GM21528 (cell line): ENCODE measurements at regions not wholly inside any gene's neighbourhood (a gene's known extent, or its start where the extent isn't known, plus 50 kb on each side); places are given as distances from the start of the nearest gene placed in this dataset.
"Not testable (repeated sequence)": the region's sequence is repeated elsewhere in the genome, so short reads cannot be mapped to it uniquely, and the experiment has no call there.

Experiments
- ATAC-seq: cut with Tn5 transposase; IDR thresholded peaks from one replicate; pipeline ENCODE4 v1.9.1; 2021; ENCODE audit warnings: mild to moderate bottlenecking, moderate library complexity; ENCODE audit not compliant: unreplicated experiment, low FRiP score

DNA sequence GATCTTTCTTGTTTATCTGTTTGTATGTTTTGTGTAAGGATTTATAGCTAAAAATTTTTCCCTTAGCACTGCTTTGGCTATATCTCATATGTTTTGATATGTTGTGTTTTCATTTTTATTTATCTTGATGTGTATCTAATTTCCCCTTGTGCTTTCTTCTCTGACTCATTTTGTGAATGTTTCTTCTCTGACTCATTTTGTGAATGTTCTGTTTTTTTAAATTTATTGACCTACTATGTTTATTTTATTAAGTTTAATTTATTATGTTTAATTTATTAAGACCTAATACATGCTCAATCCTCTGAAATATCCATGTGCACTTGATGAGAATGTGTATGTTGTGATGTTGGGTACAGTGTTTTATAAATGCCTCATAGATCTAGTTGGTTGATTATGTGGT is 793.5 kb upstream of the CADM2 start:
- ATAC-seq = no peak

DNA sequence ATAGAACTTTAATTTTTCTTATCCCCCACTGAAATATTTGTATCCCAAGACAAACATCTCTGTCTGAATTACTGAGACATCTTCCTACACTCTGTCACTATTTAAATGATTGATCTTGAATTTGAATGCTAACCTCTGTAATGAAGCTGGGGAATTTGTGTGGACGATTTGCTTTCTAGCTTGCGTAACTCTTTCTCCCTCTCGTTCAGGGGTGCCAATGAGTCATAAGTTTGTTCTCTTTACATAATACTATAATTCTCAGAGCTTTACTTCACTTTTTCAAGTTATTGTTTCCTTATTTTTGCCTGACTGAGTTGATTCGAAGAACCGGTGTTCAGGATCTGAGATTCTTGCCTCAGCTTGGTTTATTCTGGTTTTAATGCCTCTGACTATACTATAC is 783.3 kb upstream of the CADM2 start:
- no peak for ATAC-seq

DNA sequence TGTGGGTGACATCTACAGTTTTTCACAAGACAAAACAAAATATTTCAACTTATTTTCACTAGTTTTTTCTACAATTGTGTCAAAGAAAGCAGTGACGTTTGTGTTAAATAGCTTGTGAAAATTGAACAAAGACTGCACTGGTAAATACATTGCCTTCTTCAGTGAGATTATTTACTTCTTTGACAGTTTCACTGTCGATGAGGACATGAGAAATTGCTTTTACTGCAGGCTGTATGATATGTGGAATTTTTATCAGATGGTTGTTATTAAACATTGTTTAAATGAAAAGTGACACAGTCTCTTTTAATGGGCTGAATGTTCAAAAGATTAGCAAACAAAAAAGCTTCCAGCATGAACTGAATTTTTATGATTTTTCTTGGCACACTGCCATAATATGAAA is 773.9 kb upstream of the CADM2 start:
- ATAC-seq = no peak

DNA sequence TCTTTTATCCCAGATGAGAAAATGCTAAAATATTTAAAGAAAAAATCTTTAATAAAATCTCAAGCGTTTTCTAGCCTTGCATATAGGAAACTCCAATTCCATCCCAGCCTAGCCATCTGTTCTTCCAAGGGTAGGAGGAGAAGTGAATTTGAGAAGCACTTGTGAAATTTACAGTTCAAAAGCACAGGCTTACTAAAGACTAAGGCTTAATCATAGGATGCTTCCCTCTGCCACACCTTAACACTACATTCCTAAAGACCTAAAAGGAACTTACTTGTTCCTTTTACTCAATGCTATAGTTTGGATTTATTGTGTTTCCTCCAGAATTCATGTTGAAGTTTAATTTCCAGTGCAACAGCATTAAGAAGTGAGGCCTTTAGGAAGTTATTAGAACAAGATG is 764.8 kb upstream of the CADM2 start:
- no peak for ATAC-seq

DNA sequence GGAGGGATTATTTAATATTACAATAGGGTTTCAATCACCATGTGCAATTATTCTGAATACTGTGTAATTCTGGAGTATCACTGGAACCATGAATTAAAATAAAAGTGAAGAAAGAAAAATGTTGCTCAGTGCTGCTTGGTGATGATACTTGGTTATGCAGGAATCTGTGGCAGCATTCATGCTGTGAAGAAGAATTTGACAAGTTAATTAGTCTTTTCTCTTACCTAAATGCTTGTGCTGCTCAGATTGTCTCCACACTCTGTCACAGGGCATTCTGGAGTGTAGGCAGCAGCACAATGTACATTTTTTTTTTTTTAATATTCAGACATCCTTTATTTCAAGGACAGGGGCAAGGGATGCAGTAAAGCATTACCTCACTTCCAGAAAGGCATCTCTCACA is 749.3 kb upstream of the CADM2 start:
- no peak for ATAC-seq

DNA sequence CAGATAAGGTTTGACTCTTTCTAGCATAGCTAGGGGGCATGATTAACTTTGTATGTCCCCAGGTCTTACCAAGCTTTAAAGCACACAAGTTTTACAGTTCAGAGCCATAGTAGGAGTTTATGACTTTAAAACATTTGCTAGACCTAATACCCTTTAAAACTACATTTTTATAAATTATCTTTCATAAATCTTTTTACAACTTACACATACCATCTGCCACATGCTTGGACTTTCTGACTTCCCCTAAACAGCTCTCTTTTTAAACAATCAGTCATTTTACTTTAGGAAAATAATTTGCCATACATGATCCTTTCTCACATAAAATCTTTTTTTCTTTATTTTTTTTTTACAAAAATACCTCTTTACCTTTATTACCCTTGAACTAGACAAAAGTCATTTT is 735.3 kb upstream of the CADM2 start:
- no peak for ATAC-seq

DNA sequence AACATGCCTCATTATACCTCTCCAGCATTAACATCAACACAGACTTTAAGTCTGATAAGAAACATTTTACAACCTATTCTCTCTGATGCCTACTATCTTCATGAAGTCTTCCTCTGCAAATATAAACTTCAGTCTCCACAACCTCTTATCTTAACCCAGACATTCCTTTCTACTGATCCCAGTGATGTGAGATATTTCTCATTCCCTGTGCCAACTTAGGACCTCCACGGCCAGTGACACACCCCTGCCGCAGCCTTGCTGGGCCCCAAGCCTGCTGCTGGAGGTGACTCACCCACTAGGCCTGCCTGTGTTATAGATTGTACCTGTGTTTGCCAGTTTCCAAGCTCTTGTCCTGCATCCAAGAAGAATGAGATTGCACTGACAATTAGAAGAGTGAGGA is 734.5 kb upstream of the CADM2 start:
- ATAC-seq = no peak

DNA sequence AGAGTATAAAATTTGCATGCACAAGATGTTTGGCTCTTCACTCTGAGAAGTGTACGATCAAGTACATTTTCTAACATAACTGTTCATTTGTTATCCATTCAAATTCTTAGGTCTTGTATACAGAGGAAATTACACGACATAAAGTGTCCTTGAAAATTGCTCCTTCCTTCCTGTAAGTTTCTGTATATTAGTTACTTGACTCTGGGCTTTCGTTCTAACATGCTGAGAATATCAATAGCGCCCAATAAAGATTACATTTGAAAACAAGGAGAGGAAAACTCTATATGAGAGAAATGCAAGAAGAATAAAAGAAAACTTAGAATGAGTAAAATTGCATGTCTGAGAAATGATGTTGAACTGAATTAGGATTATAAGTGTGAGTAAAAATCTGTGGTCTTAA is 722.5 kb upstream of the CADM2 start:
- no peak for ATAC-seq

DNA sequence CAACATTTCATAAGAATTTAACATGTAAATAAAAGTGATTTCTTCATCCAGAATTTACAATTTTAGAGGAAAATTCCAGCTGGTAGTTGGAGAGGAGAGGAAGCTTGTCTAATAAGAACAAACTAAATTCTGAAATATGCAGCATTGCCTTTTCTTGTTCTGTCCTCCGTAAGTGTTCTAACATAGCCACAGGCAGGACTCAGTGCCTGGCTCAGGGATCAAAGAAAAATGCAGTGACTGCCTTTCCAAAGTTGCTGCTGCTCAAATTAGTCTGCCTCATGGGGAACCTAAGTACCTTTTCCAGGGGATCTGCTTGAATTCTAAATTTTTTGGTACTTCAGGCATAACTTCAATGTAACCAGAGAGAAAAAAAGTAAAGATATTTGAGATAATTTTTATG is 713.0 kb upstream of the CADM2 start:
- no peak for ATAC-seq

DNA sequence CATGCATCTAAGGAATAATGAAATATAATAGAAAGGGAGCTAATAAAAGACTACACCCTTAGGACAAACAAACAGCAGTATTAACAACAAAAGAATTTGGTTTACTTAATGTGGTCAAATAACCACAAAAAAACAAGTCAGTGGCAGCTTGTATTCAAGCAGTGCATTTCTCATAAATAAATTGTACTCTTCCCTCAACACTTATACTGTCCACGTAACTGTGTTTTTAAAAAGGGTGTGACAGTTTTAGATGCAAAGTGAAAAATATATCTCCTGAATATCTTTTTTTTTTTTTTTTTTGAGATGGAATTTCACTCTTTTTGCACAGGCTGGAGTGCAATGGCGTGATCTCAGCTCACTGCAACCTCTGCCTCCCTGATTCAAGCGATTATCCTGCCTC is 698.2 kb upstream of the CADM2 start:
- ATAC-seq = no peak

DNA sequence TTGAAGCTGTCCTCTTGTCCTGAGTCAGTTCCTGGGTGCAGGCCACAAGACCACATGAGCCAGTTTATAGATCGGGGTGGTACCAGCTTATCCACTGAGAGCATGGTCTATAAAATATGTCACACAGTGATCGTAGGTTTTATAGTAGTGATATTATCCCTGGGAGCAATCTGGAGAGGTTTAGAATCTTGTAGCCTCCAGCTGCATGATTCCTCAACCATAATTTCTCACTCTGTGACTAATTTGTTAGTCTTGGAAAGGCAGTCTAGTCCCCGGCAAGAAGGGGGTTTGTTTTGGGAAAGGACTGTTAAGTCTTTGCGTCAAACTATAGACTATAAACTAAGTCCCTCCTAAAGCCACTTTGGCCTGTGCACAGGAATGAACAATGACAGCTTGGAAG is 693.0 kb upstream of the CADM2 start:
- no peak for ATAC-seq

DNA sequence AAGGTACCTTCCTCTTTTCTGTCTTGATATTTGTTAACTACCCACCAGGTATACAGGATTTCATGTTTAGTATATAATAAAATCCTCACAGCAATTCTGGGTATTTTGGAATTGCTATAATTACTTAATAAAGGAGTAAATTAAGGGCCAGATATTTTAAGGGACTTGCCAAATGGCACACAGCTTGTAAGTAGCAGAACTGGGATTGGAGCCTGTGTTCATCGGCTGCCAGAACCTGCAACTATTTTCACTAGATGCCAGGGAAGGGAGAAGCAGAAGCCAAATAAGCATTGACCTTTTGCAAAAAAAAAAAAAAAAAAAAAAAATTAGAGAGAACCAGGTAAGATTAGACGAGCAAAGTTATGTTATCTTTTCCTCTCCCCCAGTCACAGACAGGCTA is 683.3 kb upstream of the CADM2 start:
- no peak for ATAC-seq

DNA sequence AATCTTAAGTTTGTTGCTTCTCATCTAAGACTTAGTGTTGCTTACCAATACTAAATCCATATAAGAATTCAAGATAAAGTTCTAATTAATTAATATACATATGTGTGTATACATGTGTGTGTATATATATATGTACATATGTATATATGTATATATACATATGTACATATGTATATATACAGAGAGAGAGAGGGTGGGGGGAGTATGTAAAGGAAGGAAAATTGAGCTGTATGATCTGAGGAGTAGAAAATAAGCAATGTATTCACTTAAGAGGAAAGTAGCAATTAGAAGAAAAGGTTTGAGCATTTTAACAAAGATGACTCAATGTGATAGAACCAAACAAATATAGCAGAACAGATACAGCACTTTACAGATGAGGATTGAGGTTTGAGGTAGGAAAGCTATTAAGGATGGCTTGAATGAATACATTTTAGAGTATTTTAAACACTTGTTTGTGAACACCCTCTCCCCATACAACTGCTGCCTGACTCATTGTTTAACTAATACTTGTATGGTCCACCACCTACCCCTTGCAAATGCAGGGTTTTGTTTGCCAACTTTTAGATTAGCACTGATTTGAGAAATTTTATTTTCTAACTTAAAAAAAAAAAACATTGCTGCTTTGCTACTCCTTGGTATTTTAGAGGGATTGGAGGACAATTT is 681.1 kb upstream of the CADM2 start:
- ATAC-seq = no peak

DNA sequence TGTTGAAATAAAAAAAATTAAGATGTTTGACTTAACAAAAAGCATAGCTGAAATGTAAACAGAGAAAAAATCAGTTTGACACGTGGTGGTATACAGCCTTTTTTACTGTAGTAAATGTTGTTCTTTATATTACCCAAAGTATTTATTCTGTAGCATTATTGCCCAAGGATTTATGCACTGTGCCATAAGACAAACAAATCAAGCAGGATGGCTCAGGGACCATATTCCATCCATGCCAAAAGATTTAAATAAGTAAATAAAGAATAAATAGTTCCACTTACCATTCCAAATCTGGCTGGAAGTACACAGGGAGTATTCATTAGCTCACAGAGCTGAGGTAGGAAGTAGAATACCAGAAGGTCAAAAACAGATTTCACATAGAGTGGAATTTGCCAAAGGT is 666.7 kb upstream of the CADM2 start:
- no peak for ATAC-seq

DNA sequence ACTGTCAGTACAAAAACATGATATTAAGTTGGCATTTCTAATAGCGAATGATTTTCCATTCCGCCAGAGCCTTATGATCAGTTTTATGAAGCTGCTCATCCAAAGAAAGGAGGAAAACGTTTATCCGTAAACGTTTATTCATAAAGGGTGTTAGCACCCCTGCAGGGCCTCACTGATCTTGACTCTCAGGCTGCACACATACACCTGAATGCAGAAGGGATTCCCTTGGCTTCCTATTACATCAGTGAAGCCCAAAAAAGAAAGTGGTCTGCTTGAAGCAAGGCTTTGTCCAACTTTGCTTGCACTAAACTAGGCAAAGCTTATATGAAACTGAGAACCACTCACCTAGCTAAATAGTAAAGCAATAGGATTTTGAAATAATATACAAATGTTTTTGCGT is 659.5 kb upstream of the CADM2 start:
- ATAC-seq = no peak

DNA sequence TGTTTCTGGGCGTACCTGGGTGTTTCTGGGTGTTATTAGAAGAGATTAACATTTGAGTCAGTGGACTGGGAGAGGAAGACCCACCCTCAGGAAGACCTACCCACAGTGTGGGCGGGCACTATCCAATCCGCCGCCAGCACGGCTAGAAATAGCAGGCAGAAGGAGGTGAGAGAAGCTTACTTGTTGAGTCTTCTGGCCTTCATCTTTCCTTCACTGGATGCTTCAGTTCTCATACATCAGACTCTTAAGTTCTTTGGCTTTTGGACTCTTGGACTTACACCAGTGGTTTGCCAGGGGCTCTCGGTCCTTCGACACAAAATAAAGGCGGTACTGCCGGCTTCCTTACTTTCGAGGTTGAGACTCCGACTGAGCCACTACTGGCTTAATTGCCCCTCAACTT is 654.6 kb upstream of the CADM2 start:
- no peak for ATAC-seq

DNA sequence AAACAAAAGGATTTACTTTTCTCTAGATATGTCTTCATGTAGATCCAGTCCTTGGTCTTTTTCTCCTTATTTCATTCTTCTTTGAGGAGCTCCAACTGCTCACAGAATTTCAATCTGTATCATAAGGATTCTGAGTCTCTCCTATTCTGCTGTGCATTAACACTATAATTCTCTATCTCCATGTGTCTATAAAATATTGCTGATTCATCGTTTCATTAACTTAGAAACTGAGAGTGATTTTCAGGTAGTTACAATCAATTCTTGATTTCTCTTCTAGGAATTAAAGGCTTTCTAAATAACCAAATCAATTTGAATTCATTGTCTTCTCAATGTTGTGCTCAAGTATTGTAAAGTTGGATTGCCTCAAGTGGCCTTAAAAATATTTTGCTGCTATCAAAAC is 651.5 kb upstream of the CADM2 start:
- ATAC-seq = no peak

DNA sequence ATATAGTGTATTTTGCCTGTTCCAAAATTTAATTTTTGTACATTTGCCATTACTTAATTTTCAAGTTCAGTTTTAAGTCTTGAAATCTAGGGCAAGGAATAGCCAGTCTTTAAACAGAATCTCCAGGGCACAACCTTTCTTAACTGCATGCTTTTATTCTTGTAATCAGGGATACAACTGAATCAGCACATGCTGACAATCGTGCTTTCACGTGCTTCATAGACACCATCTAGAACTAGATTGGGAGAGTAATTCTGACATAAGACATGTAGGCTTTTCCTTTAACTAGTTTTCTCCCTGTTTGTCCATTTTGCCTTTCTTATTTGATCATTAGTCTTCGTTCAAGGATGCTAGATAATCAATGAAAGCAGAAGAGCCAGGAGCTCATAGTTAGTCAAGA is 650.4 kb upstream of the CADM2 start:
- no peak for ATAC-seq

DNA sequence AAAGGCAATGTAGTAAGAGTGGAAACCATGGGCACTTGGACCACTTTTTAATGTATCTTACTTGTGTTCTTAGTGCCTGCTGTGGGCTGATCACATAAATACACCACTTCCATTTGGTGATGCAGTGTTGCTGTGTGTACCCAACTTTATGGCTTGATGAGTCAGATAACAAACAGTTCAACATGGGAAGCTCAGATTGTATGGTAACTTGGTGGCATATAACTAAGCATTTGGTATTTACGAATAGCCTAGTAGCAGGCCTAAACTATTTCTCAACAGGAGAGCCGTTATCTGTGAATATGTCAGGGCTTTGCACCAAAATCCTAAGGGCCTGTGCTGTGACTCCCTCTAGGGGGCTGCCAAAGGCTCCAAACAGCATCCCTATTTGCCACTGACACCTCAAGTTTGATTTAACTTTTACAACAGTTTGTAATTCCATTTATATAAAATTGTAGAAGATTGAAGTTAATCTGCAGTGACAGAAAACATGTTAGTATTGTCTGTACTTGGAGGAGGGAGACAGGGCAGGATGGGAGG is 640.4 kb upstream of the CADM2 start:
- no peak for ATAC-seq

DNA sequence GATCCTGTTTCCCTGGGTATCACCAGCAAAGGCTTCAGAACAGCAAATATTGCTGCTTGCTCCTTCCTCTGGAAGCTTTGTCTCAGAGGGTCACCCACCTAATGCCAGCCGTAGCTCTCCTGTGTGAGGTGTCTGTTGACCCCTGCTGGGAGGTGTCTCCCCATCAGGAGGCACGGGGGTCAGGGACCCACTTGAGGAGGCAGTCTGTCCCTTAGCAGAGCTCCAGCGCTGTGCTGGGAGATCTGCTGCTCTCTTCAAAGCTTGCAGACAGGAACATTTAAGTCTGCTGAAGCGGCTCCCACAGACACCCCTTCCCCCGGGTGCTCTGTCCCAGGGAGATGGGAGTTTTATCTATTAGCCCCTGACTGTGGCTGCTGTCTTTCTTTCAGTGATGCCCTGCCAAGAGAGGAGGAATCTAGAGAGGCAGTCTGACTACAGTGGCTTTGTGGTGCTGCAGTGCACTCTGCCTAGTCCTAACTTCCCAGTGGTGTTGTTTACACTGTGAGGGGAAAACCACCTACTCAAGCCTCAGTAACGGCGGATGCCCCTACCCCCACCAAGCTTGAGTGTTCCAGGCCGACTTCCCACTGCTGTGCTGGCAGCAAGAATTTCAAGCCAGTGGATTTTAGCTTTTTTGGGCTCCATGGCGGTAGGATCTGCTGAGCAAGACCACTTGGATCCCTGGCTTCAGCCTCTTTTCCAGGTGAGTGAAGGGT is 593.1 kb upstream of the CADM2 start:
- ATAC-seq = not testable (repeated sequence)
